HG03558 (cell line): ENCODE measurements at regions not wholly inside any gene's neighbourhood (a gene's known extent, or its start where the extent isn't known, plus 50 kb on each side); places are given as distances from the start of the nearest gene placed in this dataset.

Source experiments
- ATAC-seq: cut with Tn5 transposase; IDR thresholded peaks from one replicate; pipeline ENCODE4 v1.9.1; 2021; ENCODE audit warnings: moderate number of reproducible peaks; ENCODE audit not compliant: unreplicated experiment; ENCODE audit errors: extremely low read depth

DNA sequence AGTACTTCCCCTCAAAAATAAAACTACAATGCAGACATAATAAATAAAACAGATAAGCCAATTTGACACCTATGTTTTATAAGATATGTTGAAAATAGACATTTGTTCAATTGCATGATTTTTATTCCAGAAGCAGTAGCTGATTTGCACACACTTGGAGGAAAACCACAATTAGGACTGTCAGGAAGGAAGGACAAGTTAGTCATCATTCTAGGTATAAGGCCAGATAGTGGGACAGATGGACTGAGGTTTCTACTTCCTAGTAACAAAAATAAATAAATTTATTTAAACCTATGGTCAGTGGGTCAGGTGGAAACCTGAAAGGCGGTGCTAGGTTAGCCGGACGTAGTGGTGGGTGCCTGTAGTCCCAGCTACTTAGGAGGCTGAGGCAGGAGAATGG is 141.8 kb upstream of the RASSF8 start:
- ATAC-seq: no peak

- ATAC-seq: no peak
Measured at GRCh38 chr12:25817166-25817565, 141.3 kb upstream of the RASSF8 start.

DNA sequence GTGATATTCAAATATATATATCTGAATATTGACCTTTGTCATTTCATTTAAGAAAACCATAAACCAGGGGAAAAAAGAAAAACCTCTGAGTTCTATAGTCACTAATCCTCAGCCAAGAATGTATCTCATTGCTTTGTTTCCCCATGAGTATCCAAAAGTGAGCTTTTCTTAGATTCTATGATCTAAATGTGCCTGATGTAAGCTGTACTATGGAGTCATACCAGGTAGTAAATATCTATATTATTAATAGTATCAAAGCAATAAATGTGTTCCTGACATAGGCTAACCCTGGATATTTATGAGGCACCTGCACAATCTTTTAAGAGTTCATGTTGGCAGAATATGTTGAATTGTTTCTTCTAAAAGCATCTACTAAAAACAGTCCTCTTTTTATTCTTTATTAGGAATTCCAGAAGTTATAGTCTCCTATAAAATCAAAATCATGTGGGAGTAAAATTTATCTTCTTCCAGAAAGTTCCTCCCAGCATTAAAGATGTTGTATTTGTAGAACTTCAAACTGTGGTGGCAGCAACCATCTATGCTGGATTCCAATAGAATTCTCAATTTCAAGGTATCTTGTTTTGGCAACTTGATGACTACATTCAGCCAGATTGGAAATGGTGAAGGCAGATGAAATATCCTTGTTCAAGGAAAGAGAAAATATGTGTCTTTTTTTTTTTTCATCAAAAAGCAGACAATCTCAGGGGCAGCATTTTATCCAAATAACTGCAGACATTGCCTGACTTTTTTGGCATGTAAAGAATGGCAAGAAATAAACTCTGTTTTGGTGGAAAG is 139.7 kb upstream of the RASSF8 start:
- no peak for ATAC-seq

DNA sequence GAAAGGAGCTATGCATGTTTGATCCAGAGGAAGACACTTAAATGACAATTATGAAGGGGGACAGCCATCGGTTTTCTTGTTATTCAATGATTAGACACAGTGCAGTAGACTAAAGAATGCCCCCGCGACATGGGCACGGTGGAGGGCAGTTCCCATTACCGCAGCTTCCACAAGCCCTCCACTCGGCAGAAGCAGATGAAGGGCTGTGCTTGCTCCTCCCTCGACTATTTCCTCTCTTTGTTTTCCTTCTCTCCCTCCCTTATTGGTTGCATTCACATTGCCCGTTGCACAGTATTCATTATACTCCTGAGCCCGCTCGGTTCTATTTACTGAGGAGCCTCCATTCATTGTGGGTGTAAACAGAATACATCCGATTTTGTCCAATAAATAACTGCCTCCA is 138.8 kb upstream of the RASSF8 start:
- no peak for ATAC-seq

DNA sequence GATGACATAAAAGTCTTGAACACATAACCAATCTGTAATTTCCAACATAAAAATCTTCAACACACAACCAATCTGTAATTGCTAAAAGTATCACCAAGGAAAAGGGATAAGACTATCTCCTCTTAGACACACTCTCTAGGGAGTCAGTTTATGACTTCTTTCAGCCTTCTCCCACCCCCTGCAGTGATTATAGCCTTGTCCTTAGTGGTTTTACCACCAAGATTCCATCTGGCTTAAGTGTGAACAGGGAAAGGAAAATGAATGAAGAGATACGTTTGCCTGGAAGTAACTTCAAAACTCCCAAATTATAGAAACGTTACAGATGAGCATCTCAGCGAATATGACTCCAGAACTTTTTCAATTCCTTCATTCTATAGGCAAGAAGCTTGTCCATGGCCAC is 136.2 kb upstream of the RASSF8 start:
- ATAC-seq: no peak

DNA sequence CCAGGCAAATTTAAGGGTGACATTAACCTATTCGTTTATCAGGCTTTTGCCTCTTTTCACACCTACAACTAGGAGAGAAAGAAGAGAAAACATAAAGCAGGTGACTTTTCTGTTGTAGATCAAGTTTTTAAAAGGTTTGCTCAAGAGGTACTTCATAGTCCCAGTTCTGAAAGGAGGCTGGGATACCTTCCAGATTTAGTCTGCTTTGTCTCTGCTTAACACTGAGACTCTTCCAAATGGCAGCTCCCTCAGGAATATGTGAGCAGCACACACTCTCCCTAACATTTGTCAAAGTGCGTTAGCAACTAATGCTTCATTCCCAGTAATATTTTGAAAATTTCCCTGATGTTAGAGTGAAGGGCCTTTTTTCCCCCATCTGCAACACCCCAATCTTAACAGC is 133.7 kb upstream of the RASSF8 start:
- ATAC-seq: no peak

GRCh38 chr12:25825446-25825845 is 133.0 kb upstream of the RASSF8 start:
- no peak for ATAC-seq

GRCh38 chr12:25827141-25827540 is 131.3 kb upstream of the RASSF8 start:
- no peak for ATAC-seq

- no peak for ATAC-seq
Measured at GRCh38 chr12:25827747-25828146, 130.7 kb upstream of the RASSF8 start.

GRCh38 chr12:25828188-25828587 is 130.3 kb upstream of the RASSF8 start:
- ATAC-seq: no peak

GRCh38 chr12:25829192-25829591 is 129.3 kb upstream of the RASSF8 start:
- ATAC-seq: no peak

- ATAC-seq: no peak
Measured at GRCh38 chr12:25830456-25830855, 128.0 kb upstream of the RASSF8 start.

DNA sequence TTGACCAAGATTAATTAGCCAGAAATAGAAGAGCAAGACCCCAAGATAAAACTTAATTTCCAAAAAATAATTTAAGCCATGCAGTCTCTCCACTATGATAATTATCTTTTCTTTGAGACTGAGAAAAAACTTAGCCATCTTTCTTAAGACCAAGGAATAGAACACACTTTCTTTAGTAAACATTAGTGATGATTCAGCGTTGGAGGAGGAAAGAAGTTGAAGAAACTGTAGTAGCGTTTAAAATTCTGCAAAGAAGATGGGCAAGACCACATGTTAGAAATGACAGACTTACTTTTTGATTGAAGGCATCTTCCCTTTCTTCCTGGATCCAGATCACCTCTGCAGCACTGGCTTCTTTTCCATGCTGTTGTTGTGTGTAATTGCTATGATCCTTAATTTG is 124.8 kb upstream of the RASSF8 start:
- no peak for ATAC-seq

DNA sequence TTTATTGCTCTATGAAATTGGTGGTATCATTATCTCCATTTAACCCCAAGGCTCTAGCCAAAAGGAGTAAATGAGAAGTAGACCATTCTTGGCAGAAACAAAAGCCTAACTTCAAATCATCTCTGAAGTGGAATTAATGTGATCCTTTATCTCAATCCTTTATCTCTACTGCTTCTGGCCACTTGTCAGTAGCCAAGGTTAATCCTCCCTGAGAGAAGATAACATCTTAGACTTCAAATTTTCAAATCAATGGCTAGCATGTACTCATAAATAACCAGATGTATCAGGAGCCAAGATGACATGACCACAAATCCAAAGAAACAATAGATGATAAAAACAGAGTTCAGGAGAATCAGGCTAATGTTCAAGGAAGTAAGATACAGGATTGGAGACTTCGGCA is 123.1 kb upstream of the RASSF8 start:
- no peak for ATAC-seq

GRCh38 chr12:25838007-25838406 is 120.5 kb upstream of the RASSF8 start:
- ATAC-seq: no peak

GRCh38 chr12:25839470-25839869 is 119.0 kb upstream of the RASSF8 start:
- ATAC-seq: no peak

GRCh38 chr12:25840678-25841465 is 117.6 kb upstream of the RASSF8 start:
- ATAC-seq: no peak

- no peak for ATAC-seq
Measured at GRCh38 chr12:25842254-25842653, 116.2 kb upstream of the RASSF8 start.

DNA sequence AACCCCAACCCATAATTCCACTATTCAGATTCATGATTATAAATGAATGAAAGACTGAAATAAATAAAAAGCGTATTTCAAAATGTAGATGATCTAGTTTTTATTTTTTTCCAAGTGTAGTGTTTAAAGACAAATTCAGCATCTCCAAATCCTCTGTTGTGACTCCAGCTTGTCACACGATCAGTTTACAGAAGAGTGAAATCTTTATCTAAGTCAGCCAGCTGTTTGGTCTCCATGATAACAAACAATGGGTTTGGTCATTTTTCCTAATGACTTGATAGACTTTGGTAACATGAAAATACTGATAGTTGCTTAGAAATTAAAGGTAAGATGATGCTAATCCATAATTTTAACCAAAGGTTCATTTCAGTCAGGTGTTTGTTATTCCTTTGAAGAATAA is 114.5 kb upstream of the RASSF8 start:
- no peak for ATAC-seq

- no peak for ATAC-seq
Measured at GRCh38 chr12:25845415-25845814, 113.1 kb upstream of the RASSF8 start.

GRCh38 chr12:25852792-25853191 is 105.7 kb upstream of the RASSF8 start:
- ATAC-seq: no peak
